Neural progenitor cell (in vitro differentiated cells): ENCODE measurements at regions not wholly inside any gene's neighbourhood (a gene's known extent, or its start where the extent isn't known, plus 50 kb on each side); places are given as distances from the start of the nearest gene placed in this dataset.

ENCODE experiments used
- EZH2 ChIP-seq: fragments of 200-600 bp; sonication (generic); IDR thresholded peaks from 2 replicates; pipeline ENCODE4 v1.6.1; 2017; ENCODE audit warnings: antibody characterized with exemption, mild to moderate bottlenecking, moderate library complexity
- TF ChIP-seq, protein P1 (sequence below): fragments of 200-600 bp; sonication (generic); IDR thresholded peaks from 2 replicates; pipeline ENCODE4 v1.5.1; 2017; ENCODE audit warnings: antibody characterized with exemption, mild to moderate bottlenecking

DNA sequence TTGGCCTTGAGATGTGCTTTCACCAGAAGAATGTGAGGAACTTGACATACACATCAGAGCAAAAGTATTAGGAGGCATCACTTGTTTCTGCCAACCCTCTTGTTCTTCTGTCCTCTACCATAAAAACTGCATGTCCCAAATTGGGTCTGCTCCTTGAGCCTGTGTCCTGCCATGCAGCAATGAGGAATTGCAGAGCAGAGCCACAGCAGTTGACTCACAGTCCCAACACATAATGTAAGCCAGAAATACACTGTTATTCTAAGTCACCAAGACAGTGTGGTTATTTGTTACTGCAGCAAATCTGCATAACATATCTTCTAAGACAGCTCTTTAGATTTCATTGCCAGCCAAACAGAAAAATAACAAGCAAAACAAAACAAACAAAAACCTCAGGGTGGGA lies 598.2 kb downstream of the PRELID2 start:
- TF ChIP-seq, protein P1, sequence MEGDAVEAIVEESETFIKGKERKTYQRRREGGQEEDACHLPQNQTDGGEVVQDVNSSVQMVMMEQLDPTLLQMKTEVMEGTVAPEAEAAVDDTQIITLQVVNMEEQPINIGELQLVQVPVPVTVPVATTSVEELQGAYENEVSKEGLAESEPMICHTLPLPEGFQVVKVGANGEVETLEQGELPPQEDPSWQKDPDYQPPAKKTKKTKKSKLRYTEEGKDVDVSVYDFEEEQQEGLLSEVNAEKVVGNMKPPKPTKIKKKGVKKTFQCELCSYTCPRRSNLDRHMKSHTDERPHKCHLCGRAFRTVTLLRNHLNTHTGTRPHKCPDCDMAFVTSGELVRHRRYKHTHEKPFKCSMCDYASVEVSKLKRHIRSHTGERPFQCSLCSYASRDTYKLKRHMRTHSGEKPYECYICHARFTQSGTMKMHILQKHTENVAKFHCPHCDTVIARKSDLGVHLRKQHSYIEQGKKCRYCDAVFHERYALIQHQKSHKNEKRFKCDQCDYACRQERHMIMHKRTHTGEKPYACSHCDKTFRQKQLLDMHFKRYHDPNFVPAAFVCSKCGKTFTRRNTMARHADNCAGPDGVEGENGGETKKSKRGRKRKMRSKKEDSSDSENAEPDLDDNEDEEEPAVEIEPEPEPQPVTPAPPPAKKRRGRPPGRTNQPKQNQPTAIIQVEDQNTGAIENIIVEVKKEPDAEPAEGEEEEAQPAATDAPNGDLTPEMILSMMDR = no peak
- TF ChIP-seq EZH2 = no peak
